ENCODE measurements at regions not wholly inside any gene's neighbourhood (a gene's known extent, or its start where the extent isn't known, plus 50 kb on each side); places are given as distances from the start of the nearest gene placed in this dataset.

DNA sequence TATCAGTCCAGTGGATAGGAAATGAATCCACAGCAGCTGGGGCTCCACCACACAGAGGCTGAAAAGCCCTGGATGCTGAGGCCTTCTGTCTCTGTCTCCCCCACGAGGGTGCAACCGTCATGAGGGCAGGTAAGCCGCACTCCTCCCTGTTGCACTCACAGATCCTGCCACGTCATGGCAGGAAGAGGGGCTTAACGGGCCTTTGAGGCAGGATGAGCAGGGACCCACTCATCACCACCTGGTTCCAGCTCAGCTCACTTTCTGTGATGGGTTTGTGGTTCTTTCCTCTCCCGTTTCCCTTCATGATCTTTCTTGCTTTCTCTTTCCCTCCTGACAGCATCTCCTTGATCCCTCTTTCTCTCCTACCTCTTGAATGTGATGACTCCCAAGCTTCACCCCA is 575.2 kb downstream of the CCDC171 start:
- intact Hi-C loops (cut with DNase I): no loop called here
- TF ChIP-seq POLR2AphosphoS5 (IDR thresholded peaks at IDR 0.05; ENCODE audit: insufficient read depth in 1 of 2, low read depth in 1 of 2): no peak
- TF ChIP-seq POLR2A (IDR thresholded peaks at IDR 0.05): no peak
- TF ChIP-seq, protein P1, sequence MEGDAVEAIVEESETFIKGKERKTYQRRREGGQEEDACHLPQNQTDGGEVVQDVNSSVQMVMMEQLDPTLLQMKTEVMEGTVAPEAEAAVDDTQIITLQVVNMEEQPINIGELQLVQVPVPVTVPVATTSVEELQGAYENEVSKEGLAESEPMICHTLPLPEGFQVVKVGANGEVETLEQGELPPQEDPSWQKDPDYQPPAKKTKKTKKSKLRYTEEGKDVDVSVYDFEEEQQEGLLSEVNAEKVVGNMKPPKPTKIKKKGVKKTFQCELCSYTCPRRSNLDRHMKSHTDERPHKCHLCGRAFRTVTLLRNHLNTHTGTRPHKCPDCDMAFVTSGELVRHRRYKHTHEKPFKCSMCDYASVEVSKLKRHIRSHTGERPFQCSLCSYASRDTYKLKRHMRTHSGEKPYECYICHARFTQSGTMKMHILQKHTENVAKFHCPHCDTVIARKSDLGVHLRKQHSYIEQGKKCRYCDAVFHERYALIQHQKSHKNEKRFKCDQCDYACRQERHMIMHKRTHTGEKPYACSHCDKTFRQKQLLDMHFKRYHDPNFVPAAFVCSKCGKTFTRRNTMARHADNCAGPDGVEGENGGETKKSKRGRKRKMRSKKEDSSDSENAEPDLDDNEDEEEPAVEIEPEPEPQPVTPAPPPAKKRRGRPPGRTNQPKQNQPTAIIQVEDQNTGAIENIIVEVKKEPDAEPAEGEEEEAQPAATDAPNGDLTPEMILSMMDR (IDR thresholded peaks at IDR 0.05): no peak
- H3K27ac ChIP-seq: no peak overlapping the region

DNA sequence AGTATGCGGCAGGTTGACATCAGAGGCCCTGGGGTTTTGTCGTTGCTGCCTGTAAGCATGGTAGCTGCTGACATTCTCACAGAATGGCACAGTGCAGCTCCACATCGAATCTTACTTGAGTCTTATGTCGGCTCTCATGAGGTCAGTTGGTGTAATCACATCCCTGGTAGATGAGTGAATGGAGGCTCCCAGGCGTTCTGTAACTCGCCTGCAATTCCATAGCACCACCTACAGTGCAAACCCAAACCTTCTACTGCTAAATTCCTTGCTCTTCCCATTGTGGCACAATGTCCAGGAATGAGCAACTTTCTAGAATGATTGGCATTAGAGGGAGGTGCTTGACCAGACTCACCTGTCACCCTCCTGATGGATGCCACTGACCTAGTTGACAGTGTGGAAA is 578.4 kb downstream of the CCDC171 start:
- H3K27me3 ChIP-seq: no peaks in the 10 kb centered on the region
- no peaks in the 10 kb centered on the region for H3K4me1 ChIP-seq
- intact Hi-C loops (cut with DNase I): loop anchor here (10.0 kb wide), 1 partner anchor 256 kb away; no protein-coding TSS in a partner anchor
- no peak overlapping the region for H3K4me3 ChIP-seq
- no peak overlapping the region for H3K27ac ChIP-seq
- no peaks in the 10 kb centered on the region for H3K9me3 ChIP-seq
- no peaks in the 10 kb centered on the region for H3K36me3 ChIP-seq
- TF ChIP-seq, protein P1 (IDR thresholded peaks at IDR 0.05): no peak
- no peak for TF ChIP-seq POLR2AphosphoS5 (IDR thresholded peaks at IDR 0.05; ENCODE audit: insufficient read depth in 1 of 2, low read depth in 1 of 2)
- no peak for TF ChIP-seq POLR2A (IDR thresholded peaks at IDR 0.05)
- no peak for DNase-seq (ENCODE audit: extremely low spot score in 2 of 2)

More for the DNA sequence above, 575.2 kb downstream of the CCDC171 start:
- Histone ChIP-seq H3K9me3 (no peaks in the 10 kb centered on the region), H3K27me3 (no peaks in the 10 kb centered on the region), H3K36me3 (no peaks in the 10 kb centered on the region), H3K4me1 (no peaks in the 10 kb centered on the region), H3K4me3 (no peak overlapping the region)
- peak in 1 of 2 donors; percentile 70 for DNase-seq (ENCODE audit: extremely low spot score in 2 of 2)

DNA sequence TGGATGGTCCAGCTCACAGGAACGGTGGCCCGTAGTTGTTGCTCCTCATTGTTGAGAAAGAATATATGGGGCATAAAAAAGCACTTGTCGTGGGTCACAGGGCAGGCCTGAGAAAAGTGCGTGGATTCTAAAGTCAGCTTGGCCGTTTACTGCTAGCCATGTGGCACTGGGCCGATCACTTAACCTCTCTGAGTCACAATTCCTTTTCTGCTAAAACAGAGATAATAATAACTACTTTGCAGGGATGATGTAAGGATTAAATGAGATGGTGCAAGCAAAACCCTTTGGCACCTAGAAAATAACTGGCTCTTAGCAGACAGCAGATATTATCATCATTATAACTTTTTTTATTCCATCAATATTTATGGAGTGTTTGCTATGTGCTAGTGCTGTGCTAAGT is 579.7 kb downstream of the CCDC171 start:
- no peaks in the 10 kb centered on the region for H3K36me3 ChIP-seq
- no peak for DNase-seq (ENCODE audit: extremely low spot score in 2 of 2)
- H3K4me3 ChIP-seq: no peak overlapping the region
- H3K27ac ChIP-seq: no peak overlapping the region
- no peaks in the 10 kb centered on the region for H3K27me3 ChIP-seq
- TF ChIP-seq POLR2AphosphoS5 (IDR thresholded peaks at IDR 0.05; ENCODE audit: insufficient read depth in 1 of 2, low read depth in 1 of 2) (no peak), POLR2A (IDR thresholded peaks at IDR 0.05) (no peak)
- TF ChIP-seq, protein P1 (IDR thresholded peaks at IDR 0.05): no peak
- H3K4me1 ChIP-seq: no peaks in the 10 kb centered on the region
- no peaks in the 10 kb centered on the region for H3K9me3 ChIP-seq
- intact Hi-C loops (cut with DNase I): loop anchor here (10.0 kb wide), 1 partner anchor 258 kb away; no protein-coding TSS in a partner anchor

DNA sequence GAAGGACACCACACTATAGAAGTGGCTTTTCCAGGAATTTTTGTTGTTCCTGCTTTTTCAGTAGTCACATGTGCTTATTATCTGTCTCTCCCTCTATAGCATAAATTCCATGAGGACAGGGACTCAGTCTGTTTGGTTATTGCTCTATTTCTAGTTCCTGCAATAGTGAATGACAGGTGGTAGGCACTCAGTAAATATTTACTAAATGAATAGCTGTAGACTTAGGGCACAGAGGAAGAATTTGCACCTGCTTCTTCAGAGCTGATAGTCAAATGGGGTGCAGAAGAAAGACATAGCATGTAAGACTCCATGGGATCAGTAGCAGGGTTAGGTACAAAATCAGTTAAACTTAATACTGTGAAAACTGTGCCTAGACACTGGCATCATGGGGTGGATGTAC is 580.2 kb downstream of the CCDC171 start:
- DNase-seq (ENCODE audit: extremely low spot score in 2 of 2): no peak
- intact Hi-C loops (cut with DNase I): loop anchor here (10.0 kb wide), 1 partner anchor 258 kb away; no protein-coding TSS in a partner anchor
- no peak overlapping the region for H3K4me3 ChIP-seq
- no peaks in the 10 kb centered on the region for H3K36me3 ChIP-seq
- no peaks in the 10 kb centered on the region for H3K27me3 ChIP-seq
- H3K4me1 ChIP-seq: peaks cover 2% of the 10 kb centered on the region
- H3K27ac ChIP-seq: no peak overlapping the region
- no peaks in the 10 kb centered on the region for H3K9me3 ChIP-seq
- TF ChIP-seq POLR2A (IDR thresholded peaks at IDR 0.05) (no peak), POLR2AphosphoS5 (IDR thresholded peaks at IDR 0.05; ENCODE audit: insufficient read depth in 1 of 2, low read depth in 1 of 2) (no peak)
- TF ChIP-seq, protein P1 (IDR thresholded peaks at IDR 0.05): no peak

DNA sequence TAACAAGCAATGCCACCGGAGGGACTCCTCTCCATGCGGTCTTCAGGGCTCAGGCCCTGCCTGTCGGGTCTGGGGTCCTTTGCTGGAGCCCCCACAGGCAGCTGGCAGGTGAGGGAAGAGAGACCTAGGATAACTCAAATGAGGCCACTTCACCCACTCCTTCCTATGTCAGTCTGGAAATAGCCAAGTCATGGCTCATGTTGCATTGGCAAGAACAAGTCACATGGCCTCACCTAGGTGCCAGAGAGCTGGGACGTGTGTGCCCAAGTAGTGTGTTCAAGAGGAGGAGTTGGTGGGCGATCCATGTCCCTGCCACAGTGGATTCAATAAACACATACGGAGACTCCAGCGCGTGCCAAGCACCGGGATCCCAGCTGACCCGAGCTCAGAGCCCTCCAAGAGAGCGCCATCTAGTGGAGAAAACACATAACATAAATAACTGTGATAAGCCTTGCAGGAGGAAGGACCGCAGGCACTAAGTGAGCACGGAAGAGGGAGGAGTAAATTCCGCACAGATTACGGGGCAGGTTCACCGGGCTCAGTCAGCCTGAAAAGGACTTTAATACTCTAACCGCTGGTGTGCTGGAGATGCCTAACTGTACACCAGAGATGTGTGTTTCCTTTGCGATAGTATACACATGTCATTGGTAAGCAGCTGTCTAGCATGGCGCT is 580.8 kb downstream of the CCDC171 start:
- Histone ChIP-seq H3K27me3 (no peaks in the 10 kb centered on the region), H3K4me1 (peaks cover 8% of the 10 kb centered on the region), H3K27ac (no peak overlapping the region), H3K36me3 (no peaks in the 10 kb centered on the region), H3K4me3 (no peak overlapping the region), H3K9me3 (no peaks in the 10 kb centered on the region)
- TF ChIP-seq POLR2AphosphoS5 (IDR thresholded peaks at IDR 0.05; ENCODE audit: insufficient read depth in 1 of 2, low read depth in 1 of 2): no peak
- no peak for TF ChIP-seq POLR2A (IDR thresholded peaks at IDR 0.05)
- TF ChIP-seq, protein P1 (IDR thresholded peaks at IDR 0.05): no peak
- intact Hi-C loops (cut with DNase I): loop anchor here (10.0 kb wide), 1 partner anchor 259 kb away; no protein-coding TSS in a partner anchor
- peak in 1 of 2 donors; percentile 85 for DNase-seq (ENCODE audit: extremely low spot score in 2 of 2)
